IPS DF 19.7 (cell line): ENCODE measurements at regions not wholly inside any gene's neighbourhood (a gene's known extent, or its start where the extent isn't known, plus 50 kb on each side); places are given as distances from the start of the nearest gene placed in this dataset.

Experiments used
- DNase-seq: peaks from one replicate; pipeline ENCODE4 v3.0.0-alpha.2; 2013; ENCODE audit warnings: low read depth, low spot score

GRCh38 chr17:79155701-79156100 is 81.1 kb downstream of the ENGASE start:
- DNase-seq = no peak

- DNase-seq = no peak
Measured at GRCh38 chr17:79154951-79155585, 80.4 kb downstream of the ENGASE start.

DNA sequence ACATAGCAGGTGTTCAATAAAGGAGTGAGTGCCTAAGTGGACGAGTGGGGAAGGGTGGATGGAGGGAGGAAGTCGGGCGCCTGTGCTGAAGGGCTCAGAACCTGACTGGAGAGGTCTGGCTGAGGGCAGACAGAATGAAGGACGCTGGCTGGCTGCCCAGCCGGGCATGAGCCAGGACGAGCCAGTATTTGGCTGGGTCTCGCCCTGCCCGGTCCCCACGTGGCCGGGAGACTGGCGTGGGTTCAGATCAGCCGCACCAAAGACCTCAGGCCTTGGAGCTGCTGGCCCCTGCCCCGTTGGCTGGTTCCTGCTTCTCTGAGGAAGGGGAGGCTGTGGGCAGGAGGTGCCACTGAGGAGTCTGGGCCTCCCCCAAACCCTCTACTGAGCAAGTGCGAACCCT is 79.8 kb downstream of the ENGASE start:
- no peak for DNase-seq

DNA sequence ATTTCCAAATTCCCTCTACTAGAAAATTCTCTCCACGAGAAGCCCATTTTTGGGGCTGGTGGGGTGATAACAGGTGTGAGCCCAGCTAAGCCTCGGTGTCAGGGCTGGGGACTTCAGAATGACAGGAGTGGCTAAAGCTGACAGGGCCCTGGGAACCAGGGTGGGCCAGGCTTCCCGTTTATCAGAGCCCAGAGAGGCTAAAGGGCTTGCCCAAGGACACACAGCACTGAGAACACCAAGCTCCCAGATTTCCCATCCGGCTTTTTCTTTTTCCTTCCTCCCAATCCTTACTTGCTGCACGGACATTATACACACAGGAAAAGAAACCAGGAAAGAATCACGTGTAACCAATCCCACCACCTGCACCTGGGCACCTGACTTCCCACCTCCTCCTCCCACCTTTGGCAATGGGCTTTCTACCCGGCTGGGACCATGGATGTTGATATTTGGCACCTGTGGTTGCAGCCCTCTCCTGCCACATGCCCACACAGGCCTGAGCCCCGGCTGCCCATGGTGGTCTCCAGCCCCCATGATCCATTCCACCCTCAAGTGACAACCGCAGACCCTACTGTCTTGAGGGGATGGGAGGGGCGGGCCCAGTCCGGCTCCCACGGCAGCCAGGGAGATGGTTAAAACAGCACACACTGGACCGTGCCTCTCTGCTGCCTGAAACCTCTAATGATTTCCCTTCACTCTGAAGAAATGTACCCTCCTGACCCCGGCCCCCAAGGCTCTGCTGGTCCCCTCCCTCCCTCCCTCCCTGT is 78.9 kb downstream of the ENGASE start:
- DNase-seq = no peak

- no peak for DNase-seq
Measured at GRCh38 chr17:79152636-79153035, 78.0 kb downstream of the ENGASE start.

- DNase-seq = no peak
Measured at GRCh38 chr17:79152110-79152509, 77.5 kb downstream of the ENGASE start.

- DNase-seq = no peak
Measured at GRCh38 chr17:79150799-79151198, 76.2 kb downstream of the ENGASE start.

DNA sequence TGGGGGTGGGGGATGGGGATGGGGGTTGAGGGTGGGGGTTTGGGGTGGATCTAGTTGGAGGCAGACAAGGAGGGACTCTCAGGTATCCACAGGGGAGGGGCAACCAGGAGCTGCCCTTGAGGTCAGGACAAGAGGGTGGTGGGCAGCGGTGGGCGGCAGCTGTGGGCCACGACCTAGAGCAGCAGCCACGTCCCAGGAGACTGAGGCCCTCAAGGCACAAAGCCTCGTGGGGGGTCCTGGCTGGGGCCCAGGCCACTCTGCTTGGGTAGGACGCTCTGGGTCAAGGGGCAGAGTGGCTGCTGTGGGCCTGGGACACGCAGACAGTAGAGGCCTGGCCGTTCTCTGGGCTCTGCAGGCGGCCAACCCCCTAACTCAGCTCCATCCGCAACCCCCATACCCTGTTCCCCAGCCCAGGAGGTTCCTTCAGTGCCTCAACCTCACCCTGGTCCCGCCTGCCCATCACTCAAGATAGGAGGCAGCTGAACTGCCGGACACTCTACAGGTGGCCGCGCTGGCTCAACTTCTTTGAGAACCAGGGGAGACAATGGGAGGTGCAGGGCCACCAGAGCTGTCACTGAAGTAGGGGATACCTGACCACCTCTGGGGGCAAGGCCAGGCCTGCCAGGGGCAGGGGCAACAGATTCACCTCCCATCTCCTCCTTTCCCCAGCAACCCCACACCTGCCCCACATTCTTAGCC is 75.6 kb downstream of the ENGASE start:
- no peak for DNase-seq

- no peak for DNase-seq
Measured at GRCh38 chr17:79148584-79148983, 74.0 kb downstream of the ENGASE start.

DNA sequence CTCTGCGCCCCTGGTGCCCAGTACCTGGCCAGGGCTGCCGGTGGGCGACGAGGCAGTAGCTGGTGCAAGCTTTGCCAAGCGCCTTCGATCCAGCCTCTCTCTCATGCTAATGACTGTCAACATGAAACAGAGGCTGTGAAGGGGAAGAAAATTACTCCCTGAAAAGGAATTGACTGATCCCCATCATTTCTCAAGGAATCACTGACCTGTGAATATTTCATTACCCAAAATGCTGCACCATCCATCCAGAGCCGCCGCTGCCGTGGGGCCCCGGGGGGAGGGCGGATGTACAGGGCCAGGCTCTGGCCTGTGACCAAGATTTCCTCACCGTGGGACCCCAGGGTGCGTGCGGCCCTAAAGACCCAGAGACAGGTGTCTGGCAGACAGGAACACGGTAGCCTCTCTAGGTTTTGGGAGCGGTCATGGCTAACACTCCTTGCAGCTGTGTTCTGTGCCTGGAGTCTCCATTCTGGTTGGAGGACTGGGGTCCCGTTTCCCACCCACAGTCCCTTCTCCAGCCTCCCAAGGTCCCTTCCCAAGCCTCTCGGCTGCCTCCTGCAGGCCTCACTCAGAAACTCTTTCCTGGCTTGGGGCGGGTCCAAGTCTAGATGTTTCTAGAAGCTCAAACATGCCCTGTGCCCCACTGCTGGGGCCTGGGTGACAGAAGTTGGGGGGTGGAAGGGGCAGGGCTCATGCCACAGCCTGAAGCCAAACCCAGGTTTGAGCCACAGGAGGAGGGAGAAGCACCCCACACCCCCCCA is 73.3 kb downstream of the ENGASE start:
- DNase-seq = no peak

DNA sequence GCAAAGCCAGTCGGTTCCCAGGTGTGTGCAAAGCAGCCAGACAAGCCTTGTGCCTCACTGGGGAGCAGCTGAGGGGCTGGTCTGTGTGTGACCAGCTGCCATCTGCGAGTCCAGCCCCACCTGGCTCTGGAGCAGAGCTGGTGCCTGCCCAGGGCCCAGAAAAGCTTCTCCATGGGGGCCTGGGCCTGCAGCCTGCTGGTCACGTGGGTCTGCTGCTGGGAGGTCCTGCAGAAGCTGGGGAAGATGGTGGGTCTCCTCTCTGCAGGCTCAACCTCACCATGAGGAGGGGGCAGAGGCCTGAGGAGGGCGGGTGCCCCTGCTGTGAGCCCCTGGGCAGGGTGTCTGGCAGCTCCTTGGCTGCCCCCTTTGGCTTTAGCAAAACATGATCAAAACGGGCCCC is 71.9 kb downstream of the ENGASE start:
- no peak for DNase-seq

GRCh38 chr17:79145548-79145947 is 70.9 kb downstream of the ENGASE start:
- DNase-seq = no peak

DNA sequence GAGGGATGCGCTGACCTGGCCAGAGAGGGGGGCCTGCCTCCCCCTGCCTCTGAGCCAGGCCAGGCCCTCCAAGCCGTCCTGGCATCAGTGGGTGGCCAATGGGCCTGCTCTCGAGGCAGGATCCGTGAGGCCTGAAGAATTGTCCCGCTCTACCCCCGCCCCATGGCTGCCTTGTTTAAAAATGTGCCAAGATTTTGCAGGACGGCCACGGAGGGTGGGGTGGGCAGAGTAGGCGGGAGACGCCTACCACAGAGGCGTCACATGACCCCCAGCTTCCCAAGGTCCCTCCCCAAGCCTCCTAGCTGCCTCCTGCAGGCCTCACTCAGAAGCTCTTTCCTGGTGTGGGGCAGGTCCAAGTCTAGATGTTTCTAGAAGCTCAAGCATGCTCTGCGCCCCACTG is 69.5 kb downstream of the ENGASE start:
- no peak for DNase-seq

- no peak for DNase-seq
Measured at GRCh38 chr17:79142375-79142774, 67.8 kb downstream of the ENGASE start.

GRCh38 chr17:79141578-79142355 is 67.1 kb downstream of the ENGASE start:
- DNase-seq = no peak

GRCh38 chr17:79138826-79139225 is 64.2 kb downstream of the ENGASE start:
- DNase-seq = no peak

- no peak for DNase-seq
Measured at GRCh38 chr17:79137789-79138165, 63.2 kb downstream of the ENGASE start.

DNA sequence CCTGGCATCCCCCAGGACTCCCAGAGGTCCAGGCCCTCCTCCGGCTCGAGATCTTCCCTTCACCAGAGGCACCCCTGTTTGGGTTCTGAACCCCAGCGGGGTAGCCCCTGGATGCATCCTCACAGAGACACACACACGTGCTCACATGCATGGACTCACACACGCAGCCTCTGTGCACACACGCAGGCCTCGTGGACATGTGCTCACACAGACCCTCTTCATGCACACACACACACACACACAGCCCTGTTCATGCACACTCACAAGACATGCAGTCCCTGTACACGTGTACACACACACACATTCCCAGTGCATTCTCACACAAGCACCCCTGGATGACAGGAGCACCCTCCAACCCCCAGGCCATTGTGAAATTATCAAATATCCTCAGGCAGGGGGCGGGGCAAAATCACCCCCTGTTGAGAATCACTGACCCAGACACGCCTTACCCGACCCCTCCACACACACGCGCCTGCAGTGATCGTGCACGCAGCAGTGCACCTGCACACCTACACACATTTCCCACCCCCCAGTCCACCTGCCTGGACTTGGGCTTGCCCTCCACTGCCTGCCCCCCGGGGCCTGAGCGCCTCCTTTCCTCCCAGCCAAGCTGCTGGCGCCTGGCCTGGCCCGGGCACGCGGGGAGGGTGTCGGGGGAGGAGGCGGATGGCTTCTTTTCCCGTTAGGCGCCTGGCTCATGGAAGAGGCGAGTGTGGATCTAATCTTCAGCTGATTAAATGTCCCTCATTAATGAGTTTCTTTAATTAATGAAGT is 62.6 kb downstream of the ENGASE start:
- DNase-seq = no peak

- no peak for DNase-seq
Measured at GRCh38 chr17:79136596-79136995, 62.0 kb downstream of the ENGASE start.
